Bronchial epithelial cell (primary cell): ENCODE measurements at regions not wholly inside any gene's neighbourhood (a gene's known extent, or its start where the extent isn't known, plus 50 kb on each side); places are given as distances from the start of the nearest gene placed in this dataset.
"Not testable (repeated sequence)": the region's sequence is repeated elsewhere in the genome, so short reads cannot be mapped to it uniquely, and the experiment has no call there.

ENCODE experiments used
- DNase-seq: peaks from one replicate; pipeline ENCODE4 v3.0.0-alpha.2; 2010; ENCODE audit warnings: low read depth
- FAIRE-seq: peaks from 2 replicates; lab custom pipeline; 2011; peaks lifted over from hg19 to GRCh38; lab: Jason Lieb, UNC
- H3K27me3 ChIP-seq: 2 replicates; pipeline ENCODE4 v1.5.1; 2011; ENCODE audit warnings: low read length; ENCODE audit not compliant: control insufficient read depth, insufficient read depth
- H3K36me3 ChIP-seq: 2 replicates; pipeline ENCODE4 v1.5.1; 2011; ENCODE audit warnings: low read length; ENCODE audit not compliant: control insufficient read depth, insufficient read depth
- H3K4me3 ChIP-seq: 2 replicates; pipeline ENCODE4 v1.5.1; 2011; ENCODE audit warnings: mild to moderate bottlenecking, low read depth, low read length, control low read depth
- CTCF ChIP-seq: IDR thresholded peaks from 2 replicates; pipeline ENCODE4 v1.5.1; 2011; ENCODE audit warnings: mild to moderate bottlenecking, moderate library complexity, low read length, control low read depth, inconsistent platforms; ENCODE audit not compliant: insufficient read depth, severe bottlenecking

- not testable (repeated sequence) for H3K4me3 ChIP-seq, FAIRE-seq, H3K36me3 ChIP-seq, H3K27me3 ChIP-seq, DNase-seq
- peak; percentile 44 for TF ChIP-seq CTCF
Measured at GRCh38 chr12:11498574-11498973, 103.2 kb upstream of the PRB2 start.

DNA sequence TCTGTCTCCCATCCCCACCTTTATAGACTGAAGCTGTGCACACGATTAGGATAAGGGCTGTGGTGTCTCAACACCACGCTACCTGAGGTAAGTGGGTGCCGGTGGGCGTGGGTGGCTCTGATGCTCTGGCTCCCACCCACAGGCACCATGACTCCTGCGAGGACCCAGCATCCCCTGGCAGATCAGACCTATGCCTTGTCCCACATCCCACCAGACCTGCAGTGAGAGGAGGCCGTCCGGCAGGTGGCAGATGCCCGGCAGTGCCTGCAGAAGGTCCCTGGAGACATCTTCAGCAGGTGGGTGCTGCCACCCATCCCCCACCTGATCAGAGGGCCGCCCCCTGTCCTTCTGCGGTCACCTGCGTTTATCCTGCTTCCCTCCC lies 104.4 kb upstream of the PRB2 start:
- DNase-seq (no peak), FAIRE-seq (no peak)
- H3K4me3 ChIP-seq, result no peak overlapping the region
- H3K36me3 ChIP-seq, result no peaks in the 10 kb centered on the region
- TF ChIP-seq CTCF, result no peak
- peaks cover 5% of the 10 kb centered on the region for H3K27me3 ChIP-seq

DNA sequence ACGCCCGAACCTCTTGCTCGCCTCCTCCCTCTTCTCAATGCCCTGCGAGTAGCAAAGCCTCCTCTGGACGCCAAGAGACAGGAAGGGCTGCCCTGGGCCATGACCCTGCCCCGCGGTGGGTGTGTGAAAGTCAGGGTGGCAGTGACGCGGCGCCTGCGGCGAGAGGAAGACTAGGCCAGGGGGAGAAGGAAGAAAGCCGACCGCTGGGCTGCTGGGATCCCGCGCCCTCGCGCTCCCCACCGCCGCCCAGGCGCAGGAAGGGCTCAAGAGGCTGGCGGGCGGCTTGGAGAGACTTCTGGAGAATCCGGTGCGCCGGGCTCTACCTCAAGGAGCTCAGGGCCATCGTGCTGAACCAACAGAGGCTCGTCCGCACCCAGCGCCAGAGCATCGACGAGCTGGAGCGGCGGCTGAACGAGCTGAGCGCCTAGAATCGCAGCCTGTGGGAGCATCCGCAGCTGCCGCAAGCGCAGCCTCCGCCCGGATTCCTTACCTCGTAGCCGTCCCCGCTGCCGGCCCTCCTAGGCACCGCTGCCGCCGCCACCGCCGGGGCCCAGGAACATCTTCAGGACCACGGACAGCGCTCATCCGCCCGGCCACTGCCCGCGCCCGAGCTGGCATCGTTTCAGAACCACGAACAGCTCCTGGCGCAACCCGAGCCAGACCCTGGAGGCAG lies 105.0 kb upstream of the PRB2 start:
- Histone ChIP-seq H3K27me3 (peaks cover 6% of the 10 kb centered on the region), H3K36me3 (no peaks in the 10 kb centered on the region), H3K4me3 (no peak overlapping the region)
- TF ChIP-seq CTCF, result no peak
- DNase-seq (peak; percentile 48), FAIRE-seq (no peak)

- DNase-seq (no peak), FAIRE-seq (no peak)
- Histone ChIP-seq H3K27me3 (peaks cover 7% of the 10 kb centered on the region), H3K4me3 (no peak overlapping the region), H3K36me3 (no peaks in the 10 kb centered on the region)
- TF ChIP-seq CTCF, result no peak
Measured at GRCh38 chr12:11500861-11501230, 105.5 kb upstream of the PRB2 start.

GRCh38 chr12:11508699-11509098 lies 113.3 kb upstream of the PRB2 start:
- Histone ChIP-seq H3K4me3 (no peak overlapping the region), H3K27me3 (peaks cover 9% of the 10 kb centered on the region), H3K36me3 (no peaks in the 10 kb centered on the region)
- FAIRE-seq (no peak), DNase-seq (no peak)
- TF ChIP-seq CTCF, result no peak

DNA sequence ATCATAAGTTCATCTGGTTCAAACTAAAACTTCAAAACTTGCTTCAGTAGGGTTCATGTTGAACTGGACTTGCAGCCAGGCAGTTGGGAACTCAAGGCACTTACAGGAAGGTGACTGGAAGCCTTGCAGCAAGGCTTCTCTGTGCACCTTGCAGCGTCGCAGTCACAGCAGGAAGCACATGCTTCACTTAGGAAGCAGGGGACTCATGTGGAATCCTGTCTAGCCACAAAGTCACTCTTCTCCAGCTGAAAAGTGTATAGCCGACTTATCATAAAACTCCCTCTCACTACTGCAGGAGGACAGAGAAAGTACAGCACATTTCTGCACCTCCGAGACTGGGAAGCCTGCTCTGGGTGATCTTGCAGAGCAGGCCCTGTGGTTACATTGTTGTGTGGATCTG lies 114.0 kb upstream of the PRB2 start:
- Histone ChIP-seq H3K4me3 (no peak overlapping the region), H3K36me3 (no peaks in the 10 kb centered on the region), H3K27me3 (peaks cover 8% of the 10 kb centered on the region)
- no peak for TF ChIP-seq CTCF
- FAIRE-seq (no peak), DNase-seq (no peak)
